ENCODE measurements at regions not wholly inside any gene's neighbourhood (a gene's known extent, or its start where the extent isn't known, plus 50 kb on each side); places are given as distances from the start of the nearest gene placed in this dataset.

GRCh38 chr14:101193106-101193844 lies 289.8 kb upstream of the RTL1 start:
- CTCF ChIA-PET = no interaction called here

GRCh38 chr14:101193845-101194372 lies 290.4 kb upstream of the RTL1 start:
- CTCF ChIA-PET = no interaction called here
- TF ChIP-seq, protein P1, sequence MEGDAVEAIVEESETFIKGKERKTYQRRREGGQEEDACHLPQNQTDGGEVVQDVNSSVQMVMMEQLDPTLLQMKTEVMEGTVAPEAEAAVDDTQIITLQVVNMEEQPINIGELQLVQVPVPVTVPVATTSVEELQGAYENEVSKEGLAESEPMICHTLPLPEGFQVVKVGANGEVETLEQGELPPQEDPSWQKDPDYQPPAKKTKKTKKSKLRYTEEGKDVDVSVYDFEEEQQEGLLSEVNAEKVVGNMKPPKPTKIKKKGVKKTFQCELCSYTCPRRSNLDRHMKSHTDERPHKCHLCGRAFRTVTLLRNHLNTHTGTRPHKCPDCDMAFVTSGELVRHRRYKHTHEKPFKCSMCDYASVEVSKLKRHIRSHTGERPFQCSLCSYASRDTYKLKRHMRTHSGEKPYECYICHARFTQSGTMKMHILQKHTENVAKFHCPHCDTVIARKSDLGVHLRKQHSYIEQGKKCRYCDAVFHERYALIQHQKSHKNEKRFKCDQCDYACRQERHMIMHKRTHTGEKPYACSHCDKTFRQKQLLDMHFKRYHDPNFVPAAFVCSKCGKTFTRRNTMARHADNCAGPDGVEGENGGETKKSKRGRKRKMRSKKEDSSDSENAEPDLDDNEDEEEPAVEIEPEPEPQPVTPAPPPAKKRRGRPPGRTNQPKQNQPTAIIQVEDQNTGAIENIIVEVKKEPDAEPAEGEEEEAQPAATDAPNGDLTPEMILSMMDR (conservative IDR thresholded peaks at IDR 0.05; ENCODE audit: low read depth) = no peak
- H3K27ac ChIP-seq = no peak overlapping the region
- POLR2A ChIA-PET (ENCODE audit: low non-redundant PET) = no interaction called here
- no peak for DNase-seq (ENCODE audit: low spot score)

More at GRCh38 chr14:101193106-101193844, 289.8 kb upstream of the RTL1 start:
- no peak for DNase-seq (ENCODE audit: low spot score)
- POLR2A ChIA-PET (ENCODE audit: low non-redundant PET) = no interaction called here
- no peak overlapping the region for H3K27ac ChIP-seq
- TF ChIP-seq, protein P1 (conservative IDR thresholded peaks at IDR 0.05; ENCODE audit: low read depth) = no peak

DNA sequence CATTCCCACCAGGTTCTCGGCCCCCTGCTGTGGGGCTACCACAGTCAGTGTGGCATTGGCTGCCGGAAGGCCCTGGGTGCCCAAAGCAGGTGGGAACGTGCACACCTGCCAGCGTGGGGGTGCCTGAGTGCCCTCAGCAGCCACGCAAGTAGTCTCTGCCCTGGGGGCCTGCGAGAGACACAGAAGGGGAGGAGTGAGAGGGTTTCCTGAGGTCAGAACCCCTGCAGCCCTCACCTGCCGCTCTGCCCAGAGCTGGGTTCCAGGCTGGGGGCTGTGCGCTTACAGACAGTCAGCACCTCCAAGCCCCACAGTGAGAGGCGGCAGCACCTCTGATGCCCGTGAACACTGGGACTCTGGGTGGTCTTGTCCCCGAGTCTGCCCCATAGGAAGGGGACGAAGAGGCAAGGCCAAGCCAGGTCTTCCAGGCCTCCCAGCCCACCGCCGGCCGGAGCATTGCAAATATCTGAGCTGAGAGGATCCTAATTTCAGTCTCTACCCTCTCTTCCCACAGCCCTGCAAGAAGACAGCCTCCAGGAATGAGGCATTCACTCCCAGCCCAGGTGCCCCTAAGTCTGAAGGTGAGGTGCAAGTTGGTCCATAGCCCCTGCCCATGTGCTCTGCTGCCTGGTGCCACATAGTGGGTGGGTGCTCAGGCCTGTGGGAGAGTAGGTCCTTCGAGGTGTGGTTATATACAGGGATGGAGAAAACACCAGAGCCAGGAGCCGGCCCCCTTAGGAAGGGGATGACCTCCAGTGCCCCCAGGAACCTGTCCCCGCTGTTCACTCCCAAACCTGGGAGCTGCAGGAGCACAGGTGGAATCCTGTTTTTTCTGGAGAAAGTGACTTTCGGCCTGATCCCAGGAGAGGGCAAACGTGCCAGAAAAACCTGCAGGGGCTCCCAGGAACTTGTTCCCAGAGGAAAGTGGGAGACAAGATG lies 291.1 kb upstream of the RTL1 start:
- POLR2A ChIA-PET (ENCODE audit: low non-redundant PET) = no interaction called here
- H3K27ac ChIP-seq = no peak overlapping the region
- CTCF ChIA-PET = no interaction called here
- TF ChIP-seq, protein P1 (conservative IDR thresholded peaks at IDR 0.05; ENCODE audit: low read depth) = no peak
- DNase-seq (ENCODE audit: low spot score) = no peak

DNA sequence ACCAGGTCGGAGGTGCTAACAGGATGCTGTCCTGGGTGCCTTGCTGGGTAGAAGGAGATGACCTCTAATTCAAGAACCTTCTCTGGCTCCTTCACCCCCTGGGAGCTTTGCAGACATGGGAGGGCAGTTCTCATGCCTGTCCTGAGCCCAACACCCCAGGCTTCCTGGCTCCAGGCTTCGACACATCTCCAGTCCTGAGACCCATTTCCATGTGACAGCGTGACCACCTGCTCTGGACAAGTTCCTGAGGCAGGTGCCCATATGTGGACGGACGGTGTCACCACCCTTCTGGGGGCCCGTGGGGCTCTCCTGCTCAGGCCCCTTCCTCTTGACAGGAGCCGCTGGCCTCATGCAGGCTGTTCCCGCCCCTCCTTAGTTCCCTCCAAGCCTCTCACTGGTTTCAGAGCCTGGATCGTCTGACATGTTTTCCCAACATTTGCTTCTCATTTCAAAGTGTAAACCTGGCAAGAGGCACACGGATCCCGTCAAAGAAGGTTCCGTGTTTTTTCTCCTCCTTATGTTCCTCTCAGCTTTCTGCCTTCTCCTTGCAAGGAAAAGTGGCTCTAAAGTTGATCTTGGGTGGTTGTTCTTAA lies 291.9 kb upstream of the RTL1 start:
- POLR2A ChIA-PET (ENCODE audit: low non-redundant PET) = no interaction called here
- no peak overlapping the region for H3K27ac ChIP-seq
- TF ChIP-seq, protein P1 (conservative IDR thresholded peaks at IDR 0.05; ENCODE audit: low read depth) = no peak

GRCh38 chr14:101196051-101196712 lies 292.7 kb upstream of the RTL1 start:
- DNase-seq (ENCODE audit: low spot score) = no peak
- POLR2A ChIA-PET (ENCODE audit: low non-redundant PET) = no interaction called here
- H3K27ac ChIP-seq = no peak overlapping the region
- CTCF ChIA-PET = no interaction called here
- TF ChIP-seq, protein P1 (conservative IDR thresholded peaks at IDR 0.05; ENCODE audit: low read depth) = no peak

More for the DNA sequence above, 291.9 kb upstream of the RTL1 start:
- CTCF ChIA-PET = no interaction called here
- no peak for DNase-seq (ENCODE audit: low spot score)

All from RWPE1 (cell line).